ENCODE measurements at regions not wholly inside any gene's neighbourhood (a gene's known extent, or its start where the extent isn't known, plus 50 kb on each side); places are given as distances from the start of the nearest gene placed in this dataset.
"Not testable (repeated sequence)": the region's sequence is repeated elsewhere in the genome, so short reads cannot be mapped to it uniquely, and the experiment has no call there.

- ATAC-seq (ENCODE audit: low FRiP score); intact Hi-C loops (cut with DNase I); H3K4me3 ChIP-seq (ENCODE audit: low read length in 2 of 2); H3K36me3 ChIP-seq (ENCODE audit: control insufficient read depth in 1 of 2, insufficient read depth in 2 of 2, low read length in 1 of 2); DNase-seq; H3K9me3 ChIP-seq (ENCODE audit: control insufficient read depth, low read length); H3K27ac ChIP-seq (ENCODE audit: low read depth in 1 of 2, low read length in 2 of 2); H3K27me3 ChIP-seq (ENCODE audit: control insufficient read depth in 1 of 2, insufficient read depth in 2 of 2, low read length in 1 of 2); H3K4me1 ChIP-seq (ENCODE audit: control insufficient read depth in 1 of 2, insufficient read depth in 2 of 2, low read length in 2 of 2): not testable (repeated sequence)
- 58 to 59% methylated on average over 2 to 3 of the region's 3 CpGs for WGBS, 2 donors
Observed at GRCh38 chr15:24311692-24312091, 363.9 kb upstream of the NPAP1 start.

GRCh38 chr15:24316326-24316725 is 359.2 kb upstream of the NPAP1 start:
- H3K4me3 ChIP-seq (ENCODE audit: low read length in 2 of 2); intact Hi-C loops (cut with DNase I); H3K9me3 ChIP-seq (ENCODE audit: control insufficient read depth, low read length); H3K36me3 ChIP-seq (ENCODE audit: control insufficient read depth in 1 of 2, insufficient read depth in 2 of 2, low read length in 1 of 2); DNase-seq; H3K27me3 ChIP-seq (ENCODE audit: control insufficient read depth in 1 of 2, insufficient read depth in 2 of 2, low read length in 1 of 2); ATAC-seq (ENCODE audit: low FRiP score); H3K27ac ChIP-seq (ENCODE audit: low read depth in 1 of 2, low read length in 2 of 2); H3K4me1 ChIP-seq (ENCODE audit: control insufficient read depth in 1 of 2, insufficient read depth in 2 of 2, low read length in 2 of 2): not testable (repeated sequence)
- 73 to 86% methylated on average over 3 of the region's 3 CpGs for WGBS, 2 donors

GRCh38 chr15:24318981-24319380 is 356.6 kb upstream of the NPAP1 start:
- DNase-seq (no peak), ATAC-seq (ENCODE audit: low FRiP score) (no peak)
- Histone ChIP-seq H3K36me3 (ENCODE audit: control insufficient read depth in 1 of 2, insufficient read depth in 2 of 2, low read length in 1 of 2) (no peaks in the 10 kb centered on the region), H3K9me3 (ENCODE audit: control insufficient read depth, low read length) (no peaks in the 10 kb centered on the region), H3K4me1 (ENCODE audit: control insufficient read depth in 1 of 2, insufficient read depth in 2 of 2, low read length in 2 of 2) (no peaks in the 10 kb centered on the region), H3K27ac (ENCODE audit: low read depth in 1 of 2, low read length in 2 of 2) (no peak overlapping the region), H3K4me3 (ENCODE audit: low read length in 2 of 2) (no peak overlapping the region), H3K27me3 (ENCODE audit: control insufficient read depth in 1 of 2, insufficient read depth in 2 of 2, low read length in 1 of 2) (no peaks in the 10 kb centered on the region)
- intact Hi-C loops (cut with DNase I): no loop called here

DNA sequence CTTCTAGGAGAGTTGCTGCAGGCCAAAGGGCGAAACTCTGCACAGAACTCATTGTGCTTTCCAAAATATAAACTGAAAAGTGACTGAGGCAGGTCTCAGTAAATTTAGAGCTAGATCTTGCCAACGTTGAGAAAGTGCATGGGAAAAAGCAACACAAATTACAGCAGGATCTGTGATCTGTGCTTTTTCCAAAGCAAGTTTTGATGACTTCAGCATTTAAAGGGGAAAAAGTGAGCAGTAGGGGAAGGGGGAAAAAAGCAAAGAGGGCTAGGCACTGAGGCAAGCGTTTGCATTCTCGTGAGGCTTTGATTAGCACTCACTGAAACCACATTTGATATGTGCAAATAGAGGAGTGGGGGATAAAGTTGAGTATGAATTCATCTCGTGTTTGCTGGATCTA is 351.5 kb upstream of the NPAP1 start:
- intact Hi-C loops (cut with DNase I); H3K27ac ChIP-seq (ENCODE audit: low read depth in 1 of 2, low read length in 2 of 2); ATAC-seq (ENCODE audit: low FRiP score); H3K36me3 ChIP-seq (ENCODE audit: control insufficient read depth in 1 of 2, insufficient read depth in 2 of 2, low read length in 1 of 2); H3K27me3 ChIP-seq (ENCODE audit: control insufficient read depth in 1 of 2, insufficient read depth in 2 of 2, low read length in 1 of 2); DNase-seq; H3K4me3 ChIP-seq (ENCODE audit: low read length in 2 of 2); H3K4me1 ChIP-seq (ENCODE audit: control insufficient read depth in 1 of 2, insufficient read depth in 2 of 2, low read length in 2 of 2); H3K9me3 ChIP-seq (ENCODE audit: control insufficient read depth, low read length): not testable (repeated sequence)
- 38 to 40% methylated on average over 5 of the region's 5 CpGs for WGBS, 2 donors

DNA sequence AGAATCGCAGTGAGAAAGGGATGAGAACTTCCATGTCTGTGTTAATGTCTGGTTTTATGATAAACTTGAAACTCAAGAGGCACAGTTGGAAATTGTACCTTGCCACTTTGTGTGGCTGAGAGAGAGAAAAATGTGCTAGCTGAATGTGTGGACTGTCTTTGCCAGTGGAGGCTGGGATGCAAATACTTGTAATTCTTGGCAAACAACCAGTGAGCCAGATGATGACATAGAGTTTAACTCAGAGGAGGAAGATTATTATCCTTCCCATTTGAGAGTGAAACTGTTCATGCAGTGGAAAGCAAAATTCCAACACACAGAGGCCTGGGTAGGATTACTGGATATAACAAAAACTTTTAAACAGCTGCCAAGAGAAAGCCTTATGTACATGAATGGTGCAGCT is 349.1 kb upstream of the NPAP1 start:
- ATAC-seq (ENCODE audit: low FRiP score); DNase-seq; H3K27ac ChIP-seq (ENCODE audit: low read depth in 1 of 2, low read length in 2 of 2); intact Hi-C loops (cut with DNase I); H3K4me1 ChIP-seq (ENCODE audit: control insufficient read depth in 1 of 2, insufficient read depth in 2 of 2, low read length in 2 of 2); H3K9me3 ChIP-seq (ENCODE audit: control insufficient read depth, low read length); H3K36me3 ChIP-seq (ENCODE audit: control insufficient read depth in 1 of 2, insufficient read depth in 2 of 2, low read length in 1 of 2); H3K4me3 ChIP-seq (ENCODE audit: low read length in 2 of 2); H3K27me3 ChIP-seq (ENCODE audit: control insufficient read depth in 1 of 2, insufficient read depth in 2 of 2, low read length in 1 of 2): not testable (repeated sequence)
- 48 to 65% methylated on average over 1 of the region's 1 CpG for WGBS, 2 donors

DNA sequence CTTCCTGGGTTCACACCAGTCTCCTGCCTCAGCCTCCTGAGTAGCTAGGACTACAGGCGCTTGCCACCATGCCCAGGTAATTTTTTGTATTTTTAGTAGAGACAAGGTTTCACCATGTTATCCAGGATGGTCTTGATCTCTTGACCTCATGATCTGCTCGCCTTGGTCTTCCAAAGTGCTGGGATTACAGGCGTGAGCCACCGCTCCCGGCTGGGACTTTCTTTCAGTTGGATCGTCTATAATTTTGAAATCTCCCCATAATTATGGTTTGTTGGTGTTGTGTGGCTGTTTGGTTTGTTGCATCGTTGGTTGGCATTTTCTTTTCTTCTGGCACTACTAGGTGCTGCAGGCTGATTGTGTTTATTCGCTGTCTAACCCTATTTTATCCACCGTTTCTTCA is 343.6 kb upstream of the NPAP1 start:
- H3K36me3 ChIP-seq (ENCODE audit: control insufficient read depth in 1 of 2, insufficient read depth in 2 of 2, low read length in 1 of 2); intact Hi-C loops (cut with DNase I); H3K4me3 ChIP-seq (ENCODE audit: low read length in 2 of 2); ATAC-seq (ENCODE audit: low FRiP score); H3K4me1 ChIP-seq (ENCODE audit: control insufficient read depth in 1 of 2, insufficient read depth in 2 of 2, low read length in 2 of 2); DNase-seq; H3K27ac ChIP-seq (ENCODE audit: low read depth in 1 of 2, low read length in 2 of 2); H3K27me3 ChIP-seq (ENCODE audit: control insufficient read depth in 1 of 2, insufficient read depth in 2 of 2, low read length in 1 of 2); H3K9me3 ChIP-seq (ENCODE audit: control insufficient read depth, low read length): not testable (repeated sequence)
- 81% methylated on average over 9 of the region's 9 CpGs for WGBS, 2 donors

DNA sequence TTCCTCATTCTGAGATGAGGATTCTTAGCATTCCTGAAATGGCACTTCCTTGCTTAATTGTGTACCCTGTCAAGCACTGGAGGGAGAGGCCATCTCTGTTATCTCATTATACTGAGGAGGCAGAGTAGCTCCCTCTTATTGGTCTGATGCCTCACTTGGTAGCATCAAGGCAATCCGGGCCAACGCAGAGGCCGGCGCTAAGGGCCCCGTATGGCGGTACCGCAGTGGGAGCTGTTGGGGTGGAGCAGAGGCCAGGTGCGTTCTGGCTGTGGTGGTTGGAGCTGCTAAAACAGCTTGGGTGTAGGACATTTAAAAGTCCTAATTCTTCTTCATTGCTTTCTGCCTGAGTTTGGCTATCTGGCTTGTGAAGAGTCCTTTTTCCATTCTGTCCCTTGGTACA is 333.7 kb upstream of the NPAP1 start:
- 88 to 94% methylated on average over 8 of the region's 8 CpGs for WGBS, 2 donors
- intact Hi-C loops (cut with DNase I); H3K27ac ChIP-seq (ENCODE audit: low read depth in 1 of 2, low read length in 2 of 2); ATAC-seq (ENCODE audit: low FRiP score); H3K4me1 ChIP-seq (ENCODE audit: control insufficient read depth in 1 of 2, insufficient read depth in 2 of 2, low read length in 2 of 2); H3K36me3 ChIP-seq (ENCODE audit: control insufficient read depth in 1 of 2, insufficient read depth in 2 of 2, low read length in 1 of 2); H3K9me3 ChIP-seq (ENCODE audit: control insufficient read depth, low read length); H3K27me3 ChIP-seq (ENCODE audit: control insufficient read depth in 1 of 2, insufficient read depth in 2 of 2, low read length in 1 of 2); H3K4me3 ChIP-seq (ENCODE audit: low read length in 2 of 2); DNase-seq: not testable (repeated sequence)

DNA sequence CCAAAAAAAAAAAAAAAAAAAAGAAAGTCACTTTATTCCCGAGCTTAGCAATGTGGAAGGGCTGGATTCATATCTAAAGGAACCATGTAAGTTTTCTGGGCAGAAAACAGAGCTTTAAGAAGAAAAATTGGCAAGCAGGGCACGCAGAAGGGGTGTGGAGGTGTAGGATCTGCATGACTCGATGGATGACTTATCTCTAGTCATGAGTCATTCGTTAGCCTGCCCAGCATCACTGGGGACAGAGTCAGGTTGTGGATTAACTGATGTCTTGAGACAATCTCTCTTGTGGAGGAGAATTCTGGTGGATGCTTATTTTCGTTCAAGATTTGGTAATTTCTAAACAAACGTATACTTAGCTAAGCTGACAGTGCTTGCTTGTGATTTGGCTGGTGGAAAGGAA is 322.8 kb upstream of the NPAP1 start:
- intact Hi-C loops (cut with DNase I); ATAC-seq (ENCODE audit: low FRiP score); DNase-seq; H3K27me3 ChIP-seq (ENCODE audit: control insufficient read depth in 1 of 2, insufficient read depth in 2 of 2, low read length in 1 of 2); H3K9me3 ChIP-seq (ENCODE audit: control insufficient read depth, low read length); H3K36me3 ChIP-seq (ENCODE audit: control insufficient read depth in 1 of 2, insufficient read depth in 2 of 2, low read length in 1 of 2); H3K27ac ChIP-seq (ENCODE audit: low read depth in 1 of 2, low read length in 2 of 2); H3K4me1 ChIP-seq (ENCODE audit: control insufficient read depth in 1 of 2, insufficient read depth in 2 of 2, low read length in 2 of 2); H3K4me3 ChIP-seq (ENCODE audit: low read length in 2 of 2): not testable (repeated sequence)
- 45 to 54% methylated on average over 6 of the region's 6 CpGs for WGBS, 2 donors

DNA sequence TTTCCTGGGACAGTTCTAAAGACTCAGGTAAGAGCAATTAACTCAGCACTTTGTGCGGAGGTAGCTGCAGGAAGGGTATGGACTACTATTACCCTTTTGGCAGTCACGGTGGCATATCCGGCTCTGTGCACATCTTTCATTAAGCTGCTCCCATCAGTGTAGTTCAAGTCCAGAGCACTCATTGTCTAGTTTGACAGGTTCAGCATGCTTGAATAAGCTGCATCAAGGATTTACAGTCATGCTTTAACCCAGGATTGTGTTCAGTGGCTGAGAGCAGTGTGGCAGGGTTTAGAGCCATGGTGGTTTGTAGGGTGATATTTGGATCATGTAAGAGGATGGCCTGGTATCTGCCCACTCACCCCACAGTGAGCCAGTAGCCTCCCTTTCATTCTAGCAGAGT is 294.5 kb upstream of the NPAP1 start:
- H3K36me3 ChIP-seq (ENCODE audit: control insufficient read depth in 1 of 2, insufficient read depth in 2 of 2, low read length in 1 of 2); H3K4me1 ChIP-seq (ENCODE audit: control insufficient read depth in 1 of 2, insufficient read depth in 2 of 2, low read length in 2 of 2); H3K9me3 ChIP-seq (ENCODE audit: control insufficient read depth, low read length); H3K27ac ChIP-seq (ENCODE audit: low read depth in 1 of 2, low read length in 2 of 2); intact Hi-C loops (cut with DNase I); H3K4me3 ChIP-seq (ENCODE audit: low read length in 2 of 2); ATAC-seq (ENCODE audit: low FRiP score); H3K27me3 ChIP-seq (ENCODE audit: control insufficient read depth in 1 of 2, insufficient read depth in 2 of 2, low read length in 1 of 2); DNase-seq: not testable (repeated sequence)
- 96% methylated on average over 3 of the region's 3 CpGs for WGBS, 2 donors

All from aorta (tissue), 5 donors.